Upper lobe of right lung (tissue), 1 donor: ENCODE measurements at regions not wholly inside any gene's neighbourhood (a gene's known extent, or its start where the extent isn't known, plus 50 kb on each side); places are given as distances from the start of the nearest gene placed in this dataset.

Experiments used
- ATAC-seq: fragments of 200-7000 bp; cut with Tn5 transposase; one replicate; pipeline ENCODE4 v1.9.1; 2020; ENCODE audit warnings: mild to moderate bottlenecking, moderate library complexity
- DNase-seq: peaks from one replicate; pipeline ENCODE4 v3.0.0-alpha.2; 2020
- H3K27ac ChIP-seq: fragments of 200-600 bp; one replicate; pipeline ENCODE4 v1.8.0; 2022
- H3K27me3 ChIP-seq: fragments of 200-600 bp; one replicate; pipeline ENCODE4 v1.8.0; 2022; ENCODE audit warnings: mild to moderate bottlenecking
- H3K36me3 ChIP-seq: fragments of 200-600 bp; one replicate; pipeline ENCODE4 v1.8.0; 2022
- H3K4me1 ChIP-seq: fragments of 200-600 bp; one replicate; pipeline ENCODE4 v1.8.0; 2022
- H3K4me3 ChIP-seq: fragments of 200-600 bp; one replicate; pipeline ENCODE4 v1.8.0; 2022; ENCODE audit warnings: mild to moderate bottlenecking
- H3K9me3 ChIP-seq: fragments of 200-600 bp; one replicate; pipeline ENCODE4 v1.8.0; 2022
- intact Hi-C: fragments of 100-400 bp; cut with DNase I; formaldehyde crosslinking; loops from one replicate; pipeline ENCODE4 v1.11.0; 2022
- TF ChIP-seq, protein P1 (sequence below): fragments of 200-600 bp; IDR thresholded peaks from one replicate; pipeline ENCODE4 v1.8.0; 2022; ENCODE audit warnings: antibody characterized with exemption
- donor health status: DM: no; HTN: yes; CAD: no; lungs with severe emphysema.

GRCh38 chr2:142484111-142484510 is 353.3 kb upstream of the LRP1B start:
- intact Hi-C loops, result no loop called here
- DNase-seq (no peak), ATAC-seq (no peak)
- TF ChIP-seq, protein P1, sequence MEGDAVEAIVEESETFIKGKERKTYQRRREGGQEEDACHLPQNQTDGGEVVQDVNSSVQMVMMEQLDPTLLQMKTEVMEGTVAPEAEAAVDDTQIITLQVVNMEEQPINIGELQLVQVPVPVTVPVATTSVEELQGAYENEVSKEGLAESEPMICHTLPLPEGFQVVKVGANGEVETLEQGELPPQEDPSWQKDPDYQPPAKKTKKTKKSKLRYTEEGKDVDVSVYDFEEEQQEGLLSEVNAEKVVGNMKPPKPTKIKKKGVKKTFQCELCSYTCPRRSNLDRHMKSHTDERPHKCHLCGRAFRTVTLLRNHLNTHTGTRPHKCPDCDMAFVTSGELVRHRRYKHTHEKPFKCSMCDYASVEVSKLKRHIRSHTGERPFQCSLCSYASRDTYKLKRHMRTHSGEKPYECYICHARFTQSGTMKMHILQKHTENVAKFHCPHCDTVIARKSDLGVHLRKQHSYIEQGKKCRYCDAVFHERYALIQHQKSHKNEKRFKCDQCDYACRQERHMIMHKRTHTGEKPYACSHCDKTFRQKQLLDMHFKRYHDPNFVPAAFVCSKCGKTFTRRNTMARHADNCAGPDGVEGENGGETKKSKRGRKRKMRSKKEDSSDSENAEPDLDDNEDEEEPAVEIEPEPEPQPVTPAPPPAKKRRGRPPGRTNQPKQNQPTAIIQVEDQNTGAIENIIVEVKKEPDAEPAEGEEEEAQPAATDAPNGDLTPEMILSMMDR, result no peak
- Histone ChIP-seq H3K27ac (no peak overlapping the region), H3K4me3 (no peak overlapping the region), H3K36me3 (no peaks in the 10 kb centered on the region), H3K9me3 (no peaks in the 10 kb centered on the region), H3K4me1 (no peaks in the 10 kb centered on the region), H3K27me3 (no peaks in the 10 kb centered on the region)

DNA sequence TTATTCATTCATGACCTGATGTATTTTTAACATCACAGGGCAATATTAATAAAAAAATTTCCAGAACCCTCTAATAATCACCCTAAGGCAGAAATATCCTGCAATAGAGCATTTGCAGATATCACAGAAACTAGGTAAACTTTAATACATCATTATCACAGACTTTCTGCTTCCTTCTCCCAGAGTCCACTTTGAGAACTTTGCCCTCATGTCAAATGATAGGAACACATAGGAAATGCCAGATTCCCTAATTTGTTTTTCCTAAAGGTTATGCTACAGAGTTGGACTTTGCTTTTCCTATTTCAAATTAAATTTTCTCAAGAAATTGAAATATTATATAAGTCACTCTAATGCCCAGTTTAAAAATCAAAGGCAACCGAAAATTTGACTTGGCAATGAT is 352.8 kb upstream of the LRP1B start:
- no peaks in the 10 kb centered on the region for H3K9me3 ChIP-seq
- intact Hi-C loops, result no loop called here
- DNase-seq (no peak), ATAC-seq (no peak)
- H3K4me1 ChIP-seq, result no peaks in the 10 kb centered on the region
- no peak overlapping the region for H3K27ac ChIP-seq
- H3K36me3 ChIP-seq, result no peaks in the 10 kb centered on the region
- H3K4me3 ChIP-seq, result no peak overlapping the region
- TF ChIP-seq, protein P1, result no peak
- H3K27me3 ChIP-seq, result no peaks in the 10 kb centered on the region

DNA sequence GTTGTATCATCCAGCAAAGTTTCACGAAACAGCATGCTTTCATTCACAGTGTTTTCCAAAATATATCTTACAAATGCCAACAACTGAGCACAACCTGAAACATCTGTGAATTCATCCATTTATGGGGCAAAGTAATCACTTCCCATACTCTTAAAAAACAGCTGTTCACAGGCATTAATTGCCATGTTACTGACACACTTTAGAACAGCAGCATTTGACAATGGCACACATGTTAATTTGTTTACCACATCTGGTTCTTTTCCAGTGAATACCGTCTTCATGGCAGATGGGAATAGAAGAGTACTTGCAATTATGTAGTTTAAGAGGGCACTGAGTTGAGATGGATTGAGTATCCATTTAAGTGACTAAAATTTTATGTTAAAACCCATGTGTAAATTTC is 347.4 kb upstream of the LRP1B start:
- Histone ChIP-seq H3K27ac (no peak overlapping the region), H3K27me3 (no peaks in the 10 kb centered on the region), H3K9me3 (no peaks in the 10 kb centered on the region), H3K4me1 (no peaks in the 10 kb centered on the region), H3K4me3 (no peak overlapping the region), H3K36me3 (no peaks in the 10 kb centered on the region)
- no peak for ATAC-seq
- TF ChIP-seq, protein P1, result no peak
- intact Hi-C loops, result no loop called here
- DNase-seq, result no peak

DNA sequence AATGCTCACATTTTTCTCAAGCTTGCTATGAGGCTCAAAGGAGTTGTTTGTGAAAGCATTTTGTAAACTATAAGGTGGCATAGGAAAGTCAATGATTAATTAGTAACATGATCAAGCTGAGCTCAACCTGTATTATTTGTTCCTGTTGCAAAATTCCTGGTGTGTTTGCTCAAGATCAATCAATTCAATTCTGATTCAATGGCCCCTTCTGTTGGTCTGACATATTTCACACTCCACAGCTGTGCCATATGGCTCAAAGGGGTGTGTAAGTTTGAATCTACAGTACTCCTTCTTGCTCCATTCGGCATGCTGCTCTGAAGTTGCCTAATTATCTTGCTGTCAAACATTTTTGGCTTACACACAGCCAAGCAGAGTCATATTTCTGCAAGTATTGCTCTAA is 341.6 kb upstream of the LRP1B start:
- TF ChIP-seq, protein P1, result no peak
- ATAC-seq (no peak), DNase-seq (no peak)
- Histone ChIP-seq H3K27ac (no peak overlapping the region), H3K36me3 (no peaks in the 10 kb centered on the region), H3K9me3 (no peaks in the 10 kb centered on the region), H3K4me1 (no peaks in the 10 kb centered on the region), H3K27me3 (no peaks in the 10 kb centered on the region), H3K4me3 (no peak overlapping the region)
- intact Hi-C loops, result no loop called here

GRCh38 chr2:142467321-142467720 is 336.5 kb upstream of the LRP1B start:
- no peak overlapping the region for H3K27ac ChIP-seq
- no peaks in the 10 kb centered on the region for H3K4me1 ChIP-seq
- TF ChIP-seq, protein P1, result no peak
- DNase-seq (no peak), ATAC-seq (no peak)
- H3K4me3 ChIP-seq, result no peak overlapping the region
- no peaks in the 10 kb centered on the region for H3K36me3 ChIP-seq
- no peaks in the 10 kb centered on the region for H3K27me3 ChIP-seq
- intact Hi-C loops, result no loop called here
- H3K9me3 ChIP-seq, result no peaks in the 10 kb centered on the region

- TF ChIP-seq, protein P1, result no peak
- Histone ChIP-seq H3K27me3 (no peaks in the 10 kb centered on the region), H3K9me3 (no peaks in the 10 kb centered on the region), H3K4me3 (no peak overlapping the region), H3K36me3 (no peaks in the 10 kb centered on the region), H3K27ac (no peak overlapping the region), H3K4me1 (no peaks in the 10 kb centered on the region)
- no peak for DNase-seq
- no peak for ATAC-seq
- intact Hi-C loops, result no loop called here
Observed at GRCh38 chr2:142463047-142463446, 332.2 kb upstream of the LRP1B start.
